ENCODE measurements at regions not wholly inside any gene's neighbourhood (a gene's known extent, or its start where the extent isn't known, plus 50 kb on each side); places are given as distances from the start of the nearest gene placed in this dataset.

GRCh38 chr7:55641273-55641691, 69.0 kb upstream of the VOPP1 start:
- Histone ChIP-seq H3K4me1 (no peaks in the 10 kb centered on the region), H3K9me3 (no peaks in the 10 kb centered on the region), H3K27me3 (ENCODE audit: low read depth) (no peaks in the 10 kb centered on the region), H3K4me3 (no peak overlapping the region), H3K36me3 (replicated peaks) (no peaks in the 10 kb centered on the region)
- in situ Hi-C loops (cut with MboI; ENCODE audit: low sequenced_read_pairs), result loop anchor here (10.0 kb wide), 2 partner anchors 324 to 434 kb away; partner anchors contain the start of gene NIPSNAP2
- DNase-seq (ENCODE audit: low spot score in 2 of 2), result peak; percentile 46 to 59

- no peak for DNase-seq (ENCODE audit: low spot score in 2 of 2)
- in situ Hi-C loops (cut with MboI; ENCODE audit: low sequenced_read_pairs), result loop anchor here (10.0 kb wide), 2 partner anchors 325 to 435 kb away; partner anchors contain the start of gene NIPSNAP2
- Histone ChIP-seq H3K4me3 (no peak overlapping the region), H3K9me3 (no peaks in the 10 kb centered on the region), H3K36me3 (replicated peaks) (no peaks in the 10 kb centered on the region), H3K27me3 (ENCODE audit: low read depth) (no peaks in the 10 kb centered on the region), H3K4me1 (no peaks in the 10 kb centered on the region)
These were observed 67.3 kb upstream of the VOPP1 start for GRCh38 chr7:55639640-55640039.

GRCh38 chr7:55629051-55629677, 56.9 kb upstream of the VOPP1 start:
- H3K27me3 ChIP-seq (ENCODE audit: low read depth), result no peaks in the 10 kb centered on the region
- no peak for DNase-seq (ENCODE audit: low spot score in 2 of 2)
- 0 out of 2 replicates have a peak, but pooled peaks cover 2% of the 10 kb centered on the region for H3K9me3 ChIP-seq
- in situ Hi-C loops (cut with MboI; ENCODE audit: low sequenced_read_pairs), result no loop called here
- H3K36me3 ChIP-seq (replicated peaks), result no peaks in the 10 kb centered on the region
- peaks cover 3% of the 10 kb centered on the region for H3K4me1 ChIP-seq
- H3K4me3 ChIP-seq, result no peak overlapping the region

DNA sequence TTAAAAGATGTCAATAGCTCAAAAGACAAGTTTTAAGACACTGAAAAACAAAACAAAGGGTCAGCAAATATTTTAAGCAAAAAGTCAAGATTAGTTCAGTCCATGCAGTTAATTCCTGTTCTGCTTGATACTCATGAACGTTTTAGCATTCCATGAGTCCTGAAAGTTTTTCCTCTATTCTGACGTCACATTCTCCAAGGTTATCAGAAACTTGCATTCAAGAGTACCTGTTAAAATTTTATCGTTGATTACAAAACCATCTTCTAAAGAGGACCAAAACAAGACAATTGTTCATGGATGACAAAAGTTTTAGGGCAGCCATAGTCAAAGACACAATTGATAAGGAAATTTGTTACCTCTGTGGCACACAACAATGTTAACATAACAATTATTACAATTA, 52.5 kb upstream of the VOPP1 start:
- in situ Hi-C loops (cut with MboI; ENCODE audit: low sequenced_read_pairs), result no loop called here
- DNase-seq (ENCODE audit: low spot score in 2 of 2), result no peak
- H3K9me3 ChIP-seq, result 0 out of 2 replicates have a peak, but pooled peaks cover 2% of the 10 kb centered on the region

DNA sequence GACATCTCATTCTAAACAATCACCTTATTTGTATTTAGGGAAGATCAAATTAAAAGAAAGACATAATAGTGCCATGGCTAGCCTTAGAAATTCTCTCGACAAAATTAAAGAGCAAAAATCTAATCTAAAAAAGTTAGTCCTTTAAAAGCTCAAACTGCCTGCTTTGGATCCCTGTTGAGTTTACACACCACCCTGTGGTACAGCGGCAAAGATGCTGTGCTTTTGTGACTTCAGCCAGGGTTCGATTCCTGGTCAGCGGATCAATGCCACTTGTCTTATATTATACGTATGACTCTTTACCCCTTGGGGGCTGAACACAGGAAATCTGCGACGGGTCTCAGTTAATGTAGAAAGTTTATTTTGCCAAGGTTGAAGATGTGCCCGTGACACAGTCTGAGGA, 51.3 kb upstream of the VOPP1 start:
- in situ Hi-C loops (cut with MboI; ENCODE audit: low sequenced_read_pairs), result no loop called here
- no peak for DNase-seq (ENCODE audit: low spot score in 2 of 2)
- 0 out of 2 replicates have a peak, but pooled peaks cover 2% of the 10 kb centered on the region for H3K9me3 ChIP-seq

More for the DNA sequence above, 52.5 kb upstream of the VOPP1 start:
- no peaks in the 10 kb centered on the region for H3K36me3 ChIP-seq (replicated peaks)
- no peak overlapping the region for H3K4me3 ChIP-seq
- no peaks in the 10 kb centered on the region for H3K4me1 ChIP-seq
- H3K27me3 ChIP-seq (ENCODE audit: low read depth), result no peaks in the 10 kb centered on the region

DNA sequence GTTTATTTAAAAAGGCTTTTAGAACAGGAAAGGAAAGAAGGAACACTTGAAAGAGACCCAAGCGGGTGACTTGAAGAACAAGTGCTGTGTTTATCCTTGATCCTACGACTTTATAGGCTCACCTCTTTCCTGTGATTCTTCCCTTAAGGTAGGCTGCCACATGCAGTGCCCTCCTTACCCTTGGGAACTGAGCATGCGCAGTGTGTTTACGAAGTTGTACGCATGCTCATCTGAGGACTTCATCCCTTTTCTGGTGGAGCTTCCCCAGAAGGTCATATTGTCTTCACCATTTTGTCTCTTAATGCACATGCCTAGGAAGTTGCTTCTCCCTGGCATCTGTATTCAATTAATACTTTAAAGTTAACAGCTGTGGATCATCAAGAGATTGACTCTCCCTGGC, 49.9 kb upstream of the VOPP1 start:
- in situ Hi-C loops (cut with MboI; ENCODE audit: low sequenced_read_pairs), result no loop called here
- DNase-seq (ENCODE audit: low spot score in 2 of 2), result no peak
- Histone ChIP-seq H3K4me3 (no peak overlapping the region), H3K27me3 (ENCODE audit: low read depth) (no peaks in the 10 kb centered on the region), H3K9me3 (0 out of 2 replicates have a peak, but pooled peaks cover 2% of the 10 kb centered on the region), H3K4me1 (no peaks in the 10 kb centered on the region), H3K36me3 (replicated peaks) (no peaks in the 10 kb centered on the region)

More for the DNA sequence above, 51.3 kb upstream of the VOPP1 start:
- Histone ChIP-seq H3K27me3 (ENCODE audit: low read depth) (no peaks in the 10 kb centered on the region), H3K4me1 (no peaks in the 10 kb centered on the region), H3K4me3 (no peak overlapping the region), H3K36me3 (replicated peaks) (no peaks in the 10 kb centered on the region)
